GM13977 (cell line): ENCODE measurements at regions not wholly inside any gene's neighbourhood (a gene's known extent, or its start where the extent isn't known, plus 50 kb on each side); places are given as distances from the start of the nearest gene placed in this dataset.

ENCODE experiments used
- DNase-seq: peaks from one replicate; pipeline ENCODE4 v3.0.0; 2012; ENCODE audit warnings: low spot score
- in situ Hi-C: fragments of 300-500 bp; cut with MboI; formaldehyde crosslinking; loops from one replicate; pipeline ENCODE4 v1.12.0; 2022; ENCODE audit warnings: low sequenced_read_pairs, low pct_unique_long_range_greater_than_20kb, mixed read lengths, inconsistent platforms; ENCODE audit not compliant: unreplicated experiment
- TF ChIP-seq, protein P1 (sequence below): IDR thresholded peaks from 2 replicates; pipeline ENCODE4 v1.5.1; 2012; ENCODE audit warnings: mild to moderate bottlenecking, control low read depth; ENCODE audit not compliant: insufficient read depth; ENCODE audit errors: extremely low read depth, missing control alignments

- in situ Hi-C loops = loop anchor here (25.0 kb wide), 2 partner anchors 995 to 1370 kb away; no protein-coding TSS in a partner anchor
- TF ChIP-seq, protein P1, sequence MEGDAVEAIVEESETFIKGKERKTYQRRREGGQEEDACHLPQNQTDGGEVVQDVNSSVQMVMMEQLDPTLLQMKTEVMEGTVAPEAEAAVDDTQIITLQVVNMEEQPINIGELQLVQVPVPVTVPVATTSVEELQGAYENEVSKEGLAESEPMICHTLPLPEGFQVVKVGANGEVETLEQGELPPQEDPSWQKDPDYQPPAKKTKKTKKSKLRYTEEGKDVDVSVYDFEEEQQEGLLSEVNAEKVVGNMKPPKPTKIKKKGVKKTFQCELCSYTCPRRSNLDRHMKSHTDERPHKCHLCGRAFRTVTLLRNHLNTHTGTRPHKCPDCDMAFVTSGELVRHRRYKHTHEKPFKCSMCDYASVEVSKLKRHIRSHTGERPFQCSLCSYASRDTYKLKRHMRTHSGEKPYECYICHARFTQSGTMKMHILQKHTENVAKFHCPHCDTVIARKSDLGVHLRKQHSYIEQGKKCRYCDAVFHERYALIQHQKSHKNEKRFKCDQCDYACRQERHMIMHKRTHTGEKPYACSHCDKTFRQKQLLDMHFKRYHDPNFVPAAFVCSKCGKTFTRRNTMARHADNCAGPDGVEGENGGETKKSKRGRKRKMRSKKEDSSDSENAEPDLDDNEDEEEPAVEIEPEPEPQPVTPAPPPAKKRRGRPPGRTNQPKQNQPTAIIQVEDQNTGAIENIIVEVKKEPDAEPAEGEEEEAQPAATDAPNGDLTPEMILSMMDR = no peak
These were observed 51.8 kb upstream of the TMCO5A start for GRCh38 chr15:37882640-37883039.

More at GRCh38 chr15:37882640-37883039, 51.8 kb upstream of the TMCO5A start:
- DNase-seq = no peak
